GM21360 (cell line): ENCODE measurements at regions not wholly inside any gene's neighbourhood (a gene's known extent, or its start where the extent isn't known, plus 50 kb on each side); places are given as distances from the start of the nearest gene placed in this dataset.
"Not testable (repeated sequence)": the region's sequence is repeated elsewhere in the genome, so short reads cannot be mapped to it uniquely, and the experiment has no call there.

Experiments
- ATAC-seq: cut with Tn5 transposase; IDR thresholded peaks from one replicate; pipeline ENCODE4 v1.9.1; 2021; ENCODE audit warnings: mild to moderate bottlenecking, moderate library complexity; ENCODE audit not compliant: unreplicated experiment

GRCh38 chr2:194345347-194345746 lies 1311.7 kb upstream of the SLC39A10 start:
- no peak for ATAC-seq

DNA sequence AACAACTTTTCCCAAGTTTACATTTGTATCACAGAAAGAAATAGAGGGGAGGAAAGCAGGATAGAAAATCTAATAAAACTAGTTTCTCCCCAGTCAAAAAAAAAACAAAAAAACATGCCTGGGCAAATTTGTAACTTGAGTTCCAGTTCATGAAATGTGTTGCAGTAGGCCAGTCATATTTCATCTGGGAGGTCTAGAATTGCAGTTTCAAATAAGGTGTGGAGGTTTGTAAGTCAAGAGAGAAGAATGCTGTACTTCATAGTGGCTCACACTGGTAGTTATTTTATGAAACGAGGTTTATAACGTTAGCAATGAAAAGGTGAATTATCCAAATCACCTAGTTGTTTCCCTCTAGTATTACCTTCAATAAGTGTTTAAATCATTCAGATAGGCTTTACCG lies 1313.9 kb upstream of the SLC39A10 start:
- no peak for ATAC-seq

- no peak for ATAC-seq
These were observed 1324.1 kb upstream of the SLC39A10 start for GRCh38 chr2:194332799-194333490.

GRCh38 chr2:194328456-194328855 lies 1328.6 kb upstream of the SLC39A10 start:
- no peak for ATAC-seq

DNA sequence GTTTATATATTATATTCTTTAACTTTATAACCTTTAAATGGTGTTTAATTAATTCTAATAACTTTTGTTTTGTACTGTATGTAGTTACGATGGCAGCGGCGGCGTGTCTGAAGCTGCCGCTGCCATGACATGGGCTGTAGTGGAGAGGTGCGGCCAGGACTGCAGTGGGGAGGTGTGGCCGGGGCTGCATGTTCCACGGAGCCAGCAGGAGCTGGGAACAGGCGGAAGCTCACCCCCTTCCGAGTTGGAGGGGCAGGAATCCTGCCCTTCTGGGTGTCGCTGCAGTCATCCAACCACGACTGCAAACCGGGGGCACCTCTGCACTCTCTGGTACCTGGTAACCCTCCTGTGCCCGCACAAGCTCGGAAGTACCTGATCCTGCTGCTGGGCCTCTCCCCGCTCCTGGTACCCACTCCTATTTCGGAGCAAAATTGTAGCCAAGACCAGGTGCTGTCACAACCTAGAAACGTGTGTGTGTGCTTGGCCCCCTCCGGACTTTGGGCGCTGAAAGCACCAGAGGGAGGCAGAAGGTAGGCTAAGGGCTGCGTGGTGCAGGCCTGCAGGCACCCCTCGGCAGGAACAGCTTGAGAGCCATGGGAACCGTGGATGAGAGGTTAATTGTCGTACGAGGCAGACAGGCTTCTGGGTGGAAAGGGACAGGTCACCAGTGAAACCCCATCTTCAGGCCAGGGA lies 1329.7 kb upstream of the SLC39A10 start:
- ATAC-seq, result no peak

DNA sequence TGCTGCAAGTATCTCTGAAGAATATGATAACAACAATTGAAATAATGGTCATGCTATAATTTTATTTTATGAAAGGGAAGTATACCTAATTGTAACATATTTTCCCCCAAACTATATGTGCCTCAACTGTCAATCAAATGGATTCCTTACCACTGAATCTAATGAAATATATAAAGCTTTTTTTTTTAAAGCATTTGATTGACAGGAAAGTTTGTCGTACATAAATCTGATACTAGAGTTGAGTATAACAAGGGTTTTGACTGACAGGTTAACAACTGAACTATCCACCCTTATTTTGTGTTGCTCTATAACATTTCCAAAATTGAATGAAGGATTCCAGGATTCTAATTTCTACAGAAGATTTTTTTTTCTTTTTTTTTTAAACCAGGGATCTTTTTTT lies 1333.3 kb upstream of the SLC39A10 start:
- no peak for ATAC-seq

- no peak for ATAC-seq
These were observed 1336.5 kb upstream of the SLC39A10 start for GRCh38 chr2:194320520-194320919.

DNA sequence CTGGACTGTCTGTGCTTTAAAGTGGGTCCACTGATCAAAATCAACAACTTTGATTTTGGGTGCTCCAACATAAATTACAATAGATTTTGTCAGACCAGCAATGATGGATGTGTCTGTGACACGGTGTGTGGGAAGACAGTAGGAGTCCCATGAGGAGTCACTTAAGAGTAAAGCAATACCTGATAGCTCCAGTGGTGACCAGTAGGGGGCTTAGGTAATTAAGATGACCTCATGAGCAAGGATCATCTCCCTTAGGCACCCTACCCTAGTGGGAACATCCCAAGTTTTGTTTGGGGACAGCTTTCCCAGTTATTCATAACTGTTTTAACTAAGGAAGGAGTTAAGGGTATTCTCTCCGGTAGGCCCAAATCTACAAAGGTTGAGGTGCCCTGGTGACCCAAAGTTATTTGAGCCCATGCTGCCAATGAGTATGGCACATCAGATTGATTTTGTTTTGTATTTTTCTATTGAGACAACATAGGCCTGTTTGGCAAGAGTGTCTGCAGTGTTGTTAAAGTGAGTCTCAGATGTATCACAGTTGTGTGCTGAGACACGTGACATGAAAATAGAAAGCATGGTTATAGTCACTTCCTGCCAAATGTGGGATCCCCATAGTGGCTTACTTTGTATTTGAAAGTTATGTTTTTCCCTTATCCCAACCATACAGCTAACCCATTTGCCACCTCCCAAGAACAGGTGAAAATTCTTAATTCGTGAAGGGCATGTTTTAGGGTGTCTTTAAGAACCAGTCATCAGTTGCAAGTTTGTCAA lies 1337.6 kb upstream of the SLC39A10 start:
- peak; percentile 70 for ATAC-seq

GRCh38 chr2:194314042-194314441 lies 1343.0 kb upstream of the SLC39A10 start:
- ATAC-seq, result no peak

GRCh38 chr2:194304191-194304590 lies 1352.8 kb upstream of the SLC39A10 start:
- ATAC-seq, result no peak

- ATAC-seq, result no peak
These were observed 1355.1 kb upstream of the SLC39A10 start for GRCh38 chr2:194301946-194302345.

DNA sequence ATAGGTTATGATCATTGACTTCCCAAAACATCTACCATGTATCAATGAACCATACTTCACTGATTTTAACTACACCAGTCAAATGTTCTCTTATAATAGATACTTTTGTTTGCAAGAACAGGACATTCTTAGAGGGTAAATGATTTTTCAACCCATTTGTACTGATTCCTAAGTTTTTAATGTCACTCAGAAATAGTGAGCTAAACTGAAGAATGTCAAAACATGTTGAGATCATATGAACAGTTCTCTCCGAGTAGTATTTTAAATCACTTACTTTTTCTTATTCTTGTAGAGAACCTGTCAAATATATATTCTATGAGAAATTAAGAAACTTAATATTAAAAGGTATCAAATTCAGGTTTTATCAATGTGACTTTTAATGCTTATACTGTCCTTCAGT lies 1362.9 kb upstream of the SLC39A10 start:
- no peak for ATAC-seq

DNA sequence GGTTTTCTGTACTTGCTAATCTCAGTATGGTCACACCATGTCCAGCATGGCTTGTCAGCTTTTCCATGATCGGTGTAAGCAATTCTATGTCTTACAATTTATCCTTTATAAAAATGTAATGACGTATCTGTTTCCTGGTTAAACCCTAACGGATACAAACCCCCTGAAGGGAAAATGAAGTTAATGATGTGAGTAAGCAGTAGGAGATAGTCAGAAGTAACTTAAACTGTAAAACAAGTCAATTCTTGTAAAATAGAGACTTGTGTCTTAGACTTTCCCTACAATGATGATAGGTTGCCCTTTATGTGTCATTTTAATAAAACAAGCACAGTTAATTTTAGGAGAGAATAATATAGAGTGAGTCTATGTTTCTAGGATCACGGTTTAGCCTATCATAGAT lies 1365.9 kb upstream of the SLC39A10 start:
- ATAC-seq, result no peak

DNA sequence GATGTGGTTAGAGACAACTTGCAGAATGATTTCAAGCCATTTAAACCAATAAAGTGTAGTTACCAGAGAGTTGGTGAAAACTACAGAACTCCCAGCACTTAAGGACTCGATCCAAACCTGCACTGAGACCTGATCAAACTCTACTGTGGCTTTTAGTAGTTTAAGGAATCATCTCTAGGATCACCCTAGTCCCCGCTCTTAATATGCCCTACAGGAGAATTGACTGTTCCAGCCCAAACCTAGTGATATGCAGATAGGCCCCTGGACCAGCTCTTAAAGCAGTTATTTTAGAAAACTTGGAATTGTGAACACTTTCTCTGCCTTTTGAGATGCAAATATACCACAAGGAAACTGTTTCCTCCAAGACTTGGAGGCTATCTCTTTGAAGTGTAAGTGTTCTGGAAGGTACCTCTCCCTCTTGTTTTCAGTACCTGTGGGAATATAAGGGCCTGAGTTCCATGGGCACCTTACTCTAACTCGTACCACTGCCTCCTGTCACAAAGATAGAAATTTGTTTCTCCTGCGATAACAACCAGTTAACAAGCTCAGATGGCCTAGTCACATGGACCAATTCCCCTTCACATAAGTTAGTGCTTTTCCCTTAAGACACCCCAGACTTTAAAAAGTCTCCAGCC lies 1367.2 kb upstream of the SLC39A10 start:
- ATAC-seq, result no peak

DNA sequence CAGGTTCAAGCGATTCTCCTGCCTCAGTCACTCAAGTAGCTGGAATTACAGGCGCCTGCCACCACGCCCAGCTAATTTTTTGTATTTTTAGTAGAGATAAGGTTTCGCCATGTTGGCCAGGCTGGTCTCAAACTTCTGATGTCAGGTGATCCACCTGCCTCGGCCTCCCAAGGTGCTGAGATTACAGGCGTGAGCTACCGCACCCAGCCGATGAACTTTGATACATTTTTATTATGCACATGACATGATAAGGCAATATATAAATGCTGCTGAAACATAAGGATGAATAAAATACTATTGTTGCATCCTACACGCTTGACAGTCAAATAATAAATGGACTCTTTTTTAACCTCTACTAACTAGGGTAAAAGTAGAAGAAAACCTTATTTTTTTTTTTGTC lies 1380.4 kb upstream of the SLC39A10 start:
- not testable (repeated sequence) for ATAC-seq

GRCh38 chr2:194271293-194271961 lies 1385.6 kb upstream of the SLC39A10 start:
- ATAC-seq, result no peak

DNA sequence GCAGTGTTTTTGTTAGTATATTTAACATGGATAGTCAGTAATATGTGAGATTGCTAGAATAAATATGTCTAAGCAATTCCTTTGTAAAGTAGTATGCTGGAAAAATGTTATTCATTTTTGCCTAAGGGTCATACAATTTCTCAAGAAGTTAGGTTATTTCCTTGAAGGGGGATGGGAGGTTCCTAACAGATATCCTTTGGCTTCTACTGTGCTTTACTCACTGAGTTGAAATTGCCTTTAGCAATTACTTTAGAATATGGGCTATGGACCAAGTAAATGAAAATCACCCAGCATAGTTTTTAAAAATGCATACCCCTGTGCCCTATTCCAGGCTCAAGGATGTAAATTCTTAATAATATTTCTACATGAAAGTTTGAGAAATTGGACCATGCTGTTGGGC lies 1386.4 kb upstream of the SLC39A10 start:
- no peak for ATAC-seq

GRCh38 chr2:194264586-194264985 lies 1392.4 kb upstream of the SLC39A10 start:
- ATAC-seq, result no peak

DNA sequence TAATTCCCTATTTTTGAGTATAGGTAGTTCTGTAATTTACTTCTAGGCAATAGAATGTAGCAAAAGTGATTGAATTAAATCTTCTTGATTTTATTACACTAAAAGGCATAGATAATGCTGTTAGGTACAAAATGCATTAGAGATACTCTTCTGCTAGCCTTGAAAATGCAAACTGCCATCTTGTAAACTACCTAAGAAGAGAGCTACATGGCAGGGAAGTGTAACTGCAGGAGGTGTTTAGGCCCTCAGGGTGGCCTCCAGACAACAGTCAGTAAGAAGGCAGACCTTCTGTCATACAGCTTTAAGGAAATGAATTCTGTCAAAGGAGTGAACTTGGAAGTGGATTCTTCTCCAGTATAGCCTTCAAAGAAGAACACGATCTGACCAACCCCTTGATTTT lies 1396.8 kb upstream of the SLC39A10 start:
- no peak for ATAC-seq

- ATAC-seq, result no peak
These were observed 1399.9 kb upstream of the SLC39A10 start for GRCh38 chr2:194257095-194257494.
